Astrocyte of the spinal cord (primary cell): ENCODE measurements at regions not wholly inside any gene's neighbourhood (a gene's known extent, or its start where the extent isn't known, plus 50 kb on each side); places are given as distances from the start of the nearest gene placed in this dataset.

Experiments
- DNase-seq: peaks from one replicate; pipeline ENCODE4 v3.0.0; 2011; ENCODE audit warnings: low read depth, low spot score
- H3K4me3 ChIP-seq: 2 replicates; pipeline ENCODE4 v1.5.1; 2011; ENCODE audit warnings: low read depth, mild to moderate bottlenecking, low read length, moderate library complexity
- CTCF ChIP-seq: IDR thresholded peaks from 2 replicates; pipeline ENCODE4 v1.5.1; 2012; ENCODE audit warnings: low read depth, mild to moderate bottlenecking, low read length, inconsistent platforms
- in situ Hi-C: cut with HindIII; loops from 2 replicates; pipeline ENCODE4 v1.10.0; 2017; ENCODE audit warnings: low sequenced_read_pairs

- no peak for TF ChIP-seq CTCF
- peak; percentile 3 for DNase-seq
- no peak overlapping the region for H3K4me3 ChIP-seq
- in situ Hi-C loops: no loop called here
These were observed 67.9 kb upstream of the GALNT2 start for GRCh38 chr1:229999004-229999670.

GRCh38 chr1:230000493-230001184 lies 66.4 kb upstream of the GALNT2 start:
- DNase-seq: no peak
- no peak for TF ChIP-seq CTCF
- in situ Hi-C loops: no loop called here
- no peak overlapping the region for H3K4me3 ChIP-seq

- TF ChIP-seq CTCF: no peak
- in situ Hi-C loops: no loop called here
- H3K4me3 ChIP-seq: no peak overlapping the region
- DNase-seq: no peak
These were observed 64.8 kb upstream of the GALNT2 start for GRCh38 chr1:230002164-230002803.

GRCh38 chr1:230003409-230003808 lies 63.6 kb upstream of the GALNT2 start:
- DNase-seq: no peak
- in situ Hi-C loops: no loop called here
- no peak for TF ChIP-seq CTCF
- no peak overlapping the region for H3K4me3 ChIP-seq

GRCh38 chr1:230005040-230005439 lies 62.0 kb upstream of the GALNT2 start:
- in situ Hi-C loops: no loop called here
- no peak overlapping the region for H3K4me3 ChIP-seq
- TF ChIP-seq CTCF: no peak
- no peak for DNase-seq

GRCh38 chr1:230008721-230009120 lies 58.3 kb upstream of the GALNT2 start:
- TF ChIP-seq CTCF: no peak
- in situ Hi-C loops: no loop called here
- H3K4me3 ChIP-seq: no peak overlapping the region
- DNase-seq: no peak
